HG03442 (cell line): ENCODE measurements at regions not wholly inside any gene's neighbourhood (a gene's known extent, or its start where the extent isn't known, plus 50 kb on each side); places are given as distances from the start of the nearest gene placed in this dataset.

ENCODE experiments used
- ATAC-seq: cut with Tn5 transposase; IDR thresholded peaks from one replicate; pipeline ENCODE4 v1.9.1; 2021; ENCODE audit warnings: mild to moderate bottlenecking, moderate library complexity; ENCODE audit not compliant: unreplicated experiment

GRCh38 chr12:118748478-118749380, 232.6 kb upstream of the SRRM4 start:
- no peak for ATAC-seq

- no peak for ATAC-seq
Observed at GRCh38 chr12:118749646-118750045, 231.7 kb upstream of the SRRM4 start.

DNA sequence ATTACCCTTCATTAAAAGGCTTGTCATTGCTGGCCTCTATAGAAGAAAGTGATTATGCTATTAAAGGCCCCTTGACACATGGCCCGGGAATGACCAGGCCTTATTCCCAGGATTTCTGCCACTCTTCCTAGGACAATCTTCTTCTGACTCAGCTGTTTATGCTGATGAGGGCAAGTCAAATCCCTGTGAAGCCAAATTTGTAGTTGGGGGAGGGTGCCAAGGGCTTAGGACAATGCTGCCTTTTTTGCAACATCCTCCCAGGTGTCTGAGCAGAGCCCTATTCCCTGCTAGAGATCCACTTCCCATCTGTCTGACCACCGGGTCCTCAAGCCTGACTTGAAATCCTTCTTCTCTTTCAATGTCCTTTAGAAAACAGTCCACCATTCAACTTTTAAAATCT, 230.7 kb upstream of the SRRM4 start:
- no peak for ATAC-seq

DNA sequence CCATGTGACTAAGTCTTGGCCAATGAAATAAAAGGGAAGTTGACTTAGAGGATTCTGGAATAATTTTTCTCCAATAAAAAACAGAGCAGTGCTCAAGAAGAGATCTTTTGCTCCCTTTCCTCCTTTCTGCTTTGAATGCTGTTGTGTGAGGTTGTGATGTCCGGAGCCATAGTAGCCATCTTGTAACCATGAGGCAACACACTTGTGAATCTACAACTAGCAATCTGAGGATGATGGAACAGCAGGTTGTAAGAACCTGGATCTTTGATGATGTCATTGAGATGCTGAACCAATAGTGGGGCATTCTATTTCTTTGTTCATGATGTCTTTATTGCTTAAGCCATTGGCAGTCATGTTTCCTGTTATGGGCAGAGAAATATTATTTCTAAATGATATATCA, 230.0 kb upstream of the SRRM4 start:
- no peak for ATAC-seq

GRCh38 chr12:118760623-118761022, 220.7 kb upstream of the SRRM4 start:
- ATAC-seq = no peak

GRCh38 chr12:118763234-118763633, 218.1 kb upstream of the SRRM4 start:
- ATAC-seq = no peak

- ATAC-seq = no peak
Observed at GRCh38 chr12:118773956-118774723, 207.2 kb upstream of the SRRM4 start.

DNA sequence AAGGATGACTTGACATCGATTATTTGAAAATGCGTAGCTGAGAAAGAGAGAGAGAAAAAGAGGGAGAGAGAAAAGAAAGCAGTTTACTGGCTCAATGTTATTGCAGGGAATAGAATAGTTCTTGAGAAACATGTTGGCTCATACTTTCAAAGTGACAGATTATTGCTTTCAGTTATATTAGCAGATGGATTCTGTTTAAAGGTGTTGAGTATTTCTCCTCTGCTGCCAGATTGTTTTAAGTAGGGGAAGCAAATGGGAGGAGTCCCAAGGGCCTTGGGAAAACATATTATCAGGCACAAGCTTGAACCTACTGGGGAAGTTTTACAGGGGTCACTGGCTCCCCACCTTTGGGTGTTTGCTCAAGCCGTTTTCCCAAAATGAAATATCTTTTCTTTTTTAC, 203.8 kb upstream of the SRRM4 start:
- ATAC-seq = no peak

- ATAC-seq = no peak
Observed at GRCh38 chr12:118778077-118778476, 203.3 kb upstream of the SRRM4 start.

DNA sequence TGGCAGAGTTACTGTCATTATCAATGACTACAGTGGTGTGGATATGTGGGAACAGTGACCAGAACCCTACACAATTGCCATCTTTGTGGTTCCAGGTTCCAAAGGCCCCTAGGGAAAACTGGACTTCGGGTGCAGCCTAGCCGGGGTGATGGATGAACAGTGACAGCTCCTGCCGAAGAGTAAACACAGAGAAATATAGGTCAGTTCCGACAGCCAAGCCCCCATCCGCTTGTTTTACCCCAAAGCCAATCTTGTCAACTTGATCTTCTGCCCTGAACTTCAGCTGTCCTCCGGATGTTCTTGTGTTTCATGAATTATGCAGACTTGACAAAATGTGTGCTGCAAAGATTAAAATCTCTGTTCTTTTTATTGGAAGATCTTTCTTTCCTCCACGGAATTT, 200.4 kb upstream of the SRRM4 start:
- ATAC-seq = no peak

- ATAC-seq = no peak
Observed at GRCh38 chr12:118781692-118782091, 199.6 kb upstream of the SRRM4 start.

DNA sequence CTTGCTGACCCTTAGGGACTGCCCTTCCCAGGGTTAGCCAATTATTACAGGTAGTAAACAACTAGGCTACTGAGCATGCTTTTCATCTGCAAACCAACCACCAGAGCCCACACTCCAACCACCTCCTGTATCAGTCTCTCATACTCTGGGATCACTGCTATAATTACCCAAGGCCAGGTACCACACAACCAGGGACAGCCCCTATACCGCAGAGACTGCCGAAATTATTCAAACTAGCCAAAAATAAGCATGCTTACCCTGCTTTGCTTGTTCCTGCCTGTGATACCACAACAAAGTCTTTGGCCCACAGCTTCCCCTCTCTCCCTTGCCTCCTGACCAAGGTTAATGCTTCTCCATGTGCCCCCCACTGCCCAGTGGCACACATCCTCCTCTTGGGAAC, 197.6 kb upstream of the SRRM4 start:
- no peak for ATAC-seq

GRCh38 chr12:118790578-118790977, 190.8 kb upstream of the SRRM4 start:
- no peak for ATAC-seq

- no peak for ATAC-seq
Observed at GRCh38 chr12:118813778-118814357, 167.5 kb upstream of the SRRM4 start.

DNA sequence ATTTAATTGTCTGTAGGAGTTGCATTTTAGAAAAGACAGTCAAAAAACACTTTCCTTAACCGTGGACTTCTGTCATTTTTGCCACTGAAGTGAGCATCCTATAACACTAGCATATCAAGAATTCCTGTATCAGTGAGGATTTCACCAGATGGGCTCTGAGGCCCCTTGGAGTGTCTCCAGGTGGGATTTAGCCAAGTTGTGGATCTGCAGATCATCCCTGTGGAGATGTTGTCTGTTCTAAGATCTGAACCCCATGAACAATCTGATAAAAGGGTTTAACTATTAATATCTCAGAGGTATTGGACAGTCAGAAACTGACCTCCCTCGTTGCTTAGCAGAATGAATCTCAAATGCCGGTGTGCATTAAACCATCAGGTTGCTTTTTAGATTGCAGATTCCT, 165.0 kb upstream of the SRRM4 start:
- no peak for ATAC-seq

- no peak for ATAC-seq
Observed at GRCh38 chr12:118821386-118821925, 159.9 kb upstream of the SRRM4 start.

GRCh38 chr12:118822512-118822911, 158.8 kb upstream of the SRRM4 start:
- ATAC-seq = no peak

DNA sequence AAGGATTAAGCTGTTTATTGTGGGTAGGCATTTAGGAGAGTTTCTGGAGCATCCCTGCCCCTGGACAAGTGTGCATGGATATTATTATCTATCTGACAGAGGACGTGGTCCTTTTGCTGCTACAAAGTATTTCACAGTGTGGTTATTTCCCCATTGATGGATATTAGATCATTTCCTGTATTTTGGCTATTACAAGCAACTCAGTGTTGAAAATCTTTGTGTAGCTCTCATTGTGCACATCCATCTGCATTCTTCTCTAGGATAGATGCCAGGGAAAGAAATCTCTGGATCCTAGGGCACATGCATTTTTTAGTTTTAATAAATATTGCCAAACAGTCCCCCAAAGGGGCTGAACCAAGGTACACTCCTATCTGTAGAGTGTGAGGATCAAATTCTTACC, 154.3 kb upstream of the SRRM4 start:
- ATAC-seq = no peak

GRCh38 chr12:118827606-118828005, 153.7 kb upstream of the SRRM4 start:
- ATAC-seq = no peak

DNA sequence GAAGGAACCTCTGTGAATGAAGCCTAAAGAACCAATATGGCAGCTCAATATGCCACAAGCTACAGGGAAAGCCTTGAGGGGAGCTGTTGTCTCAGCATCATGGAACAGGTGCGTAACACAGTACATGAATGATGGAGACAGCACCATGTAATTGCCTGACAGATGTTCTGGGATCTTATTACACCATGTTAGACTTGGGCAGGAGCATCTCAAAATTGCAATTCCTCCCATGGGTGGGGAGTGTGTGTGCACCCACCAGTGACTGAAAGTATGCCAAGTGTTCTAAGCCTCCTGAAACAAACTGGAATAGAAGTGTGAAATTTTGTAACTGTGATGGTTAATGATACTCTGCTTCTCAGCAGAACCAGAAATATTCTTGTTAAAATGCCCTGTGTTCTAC, 151.0 kb upstream of the SRRM4 start:
- no peak for ATAC-seq

- ATAC-seq = no peak
Observed at GRCh38 chr12:118835926-118836325, 145.4 kb upstream of the SRRM4 start.

DNA sequence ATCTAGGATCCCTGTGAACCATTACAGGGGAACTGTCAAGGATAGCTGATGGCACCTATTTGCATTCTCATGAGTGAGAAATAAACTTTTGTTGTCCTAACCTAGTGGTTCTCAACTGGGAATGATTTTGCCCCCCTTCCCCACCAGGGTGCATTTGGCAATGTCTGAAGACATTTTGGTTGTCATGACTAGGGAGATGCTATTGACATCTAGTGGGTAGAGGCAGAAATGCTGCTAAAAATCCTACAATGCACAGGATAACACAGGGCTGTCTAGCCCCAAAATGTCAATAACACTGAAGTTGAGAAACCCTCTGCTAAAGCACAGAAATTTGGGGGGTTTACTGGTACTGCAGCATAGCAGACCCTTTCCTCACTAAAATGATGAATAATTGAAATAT, 140.9 kb upstream of the SRRM4 start:
- ATAC-seq = no peak
